DND-41 (cell line): ENCODE measurements at regions not wholly inside any gene's neighbourhood (a gene's known extent, or its start where the extent isn't known, plus 50 kb on each side); places are given as distances from the start of the nearest gene placed in this dataset.

Experiments
- ATAC-seq: fragments of 200-7000 bp; cut with Tn5 transposase; 3 replicates; pipeline ENCODE4 v1.9.1; 2021; ENCODE audit warnings: low read depth; ENCODE audit not compliant: insufficient read depth
- DNase-seq: peaks from one replicate; pipeline ENCODE4 v3.0.0-alpha.2; 2020
- H2AFZ ChIP-seq: 2 replicates; pipeline ENCODE4 v1.6.0; 2012; ENCODE audit warnings: low read depth, low read length
- H3K27ac ChIP-seq: 2 replicates; pipeline ENCODE4 v1.5.1; 2012; ENCODE audit warnings: low read length, inconsistent platforms
- H3K27me3 ChIP-seq: fragments of 200-600 bp; sonication (generic); 2 replicates; pipeline ENCODE4 v1.6.0; 2012; ENCODE audit warnings: low read length, mild to moderate bottlenecking, inconsistent platforms; ENCODE audit not compliant: insufficient read depth, poor library complexity
- H3K36me3 ChIP-seq: 2 replicates; pipeline ENCODE4 v1.5.1; 2012; ENCODE audit warnings: low read length, inconsistent platforms; ENCODE audit not compliant: insufficient read depth
- H3K4me1 ChIP-seq: 2 replicates; pipeline ENCODE4 v1.5.1; 2012; ENCODE audit warnings: mild to moderate bottlenecking, low read length; ENCODE audit not compliant: insufficient read depth
- H3K4me2 ChIP-seq: 2 replicates; pipeline ENCODE4 v1.6.0; 2012; ENCODE audit warnings: mild to moderate bottlenecking, moderate library complexity, low read length, inconsistent platforms; ENCODE audit not compliant: insufficient read depth
- H3K4me3 ChIP-seq, 2 experiments: fragments of 200-600 bp in 1 of 2; shearing (Covaris generic) in 1 of 2; 2 replicates each; pipeline ENCODE4 v1.5.1; 2012 to 2016; ENCODE audit warnings: inconsistent platforms in 2 of 2, low read length in 2 of 2, mild to moderate bottlenecking in 2 of 2, low read depth in 1 of 2, moderate library complexity in 1 of 2
- H3K79me2 ChIP-seq: 2 replicates; pipeline ENCODE4 v1.6.0; 2012; ENCODE audit warnings: low read length, inconsistent platforms; ENCODE audit not compliant: insufficient read depth
- H3K9ac ChIP-seq: 2 replicates; pipeline ENCODE4 v1.6.0; 2012; ENCODE audit warnings: low read depth, mild to moderate bottlenecking, inconsistent platforms, low read length, moderate library complexity
- H3K9me3 ChIP-seq: 2 replicates; pipeline ENCODE4 v1.5.1; 2012; ENCODE audit warnings: low read length, moderate library complexity, mild to moderate bottlenecking, inconsistent platforms; ENCODE audit not compliant: insufficient read depth, severe bottlenecking
- H4K20me1 ChIP-seq: 2 replicates; pipeline ENCODE4 v1.6.0; 2012; ENCODE audit warnings: low read length; ENCODE audit not compliant: insufficient read depth
- CTCF ChIP-seq: IDR thresholded peaks from 2 replicates; pipeline ENCODE4 v1.5.1; 2012; ENCODE audit warnings: borderline replicate concordance, low read length, moderate library complexity, mild to moderate bottlenecking; ENCODE audit not compliant: poor library complexity, severe bottlenecking; ENCODE audit errors: extremely low read depth
- EZH2 ChIP-seq: IDR thresholded peaks from 3 replicates; pipeline ENCODE4 v1.6.1; 2012; ENCODE audit warnings: borderline replicate concordance, low read depth, mild to moderate bottlenecking, moderate library complexity, low read length, inconsistent platforms; ENCODE audit not compliant: severe bottlenecking

GRCh38 chr4:83701041-83701440 lies 165.1 kb downstream of the GPAT3 start:
- DNase-seq: no peak

GRCh38 chr4:83699358-83699757 lies 163.4 kb downstream of the GPAT3 start:
- Histone ChIP-seq H3K9ac (no peak overlapping the region), H3K9me3 (peaks cover 4% of the 10 kb centered on the region), H3K36me3 (no peaks in the 10 kb centered on the region), H3K79me2 (no peaks in the 10 kb centered on the region), H2AFZ (no peak overlapping the region), H3K4me1 (no peaks in the 10 kb centered on the region), H3K27ac (no peak overlapping the region), H4K20me1 (no peaks in the 10 kb centered on the region), H3K4me2 (no peak overlapping the region), H3K4me3 (no peak overlapping the region), H3K27me3 (no peaks in the 10 kb centered on the region)
- ATAC-seq: no peak
- no peak for DNase-seq
- no peak for TF ChIP-seq CTCF
- TF ChIP-seq EZH2: no peak

More at GRCh38 chr4:83701041-83701440, 165.1 kb downstream of the GPAT3 start:
- peaks cover 4% of the 10 kb centered on the region for H3K9me3 ChIP-seq
- no peaks in the 10 kb centered on the region for H3K36me3 ChIP-seq
- no peak overlapping the region for H3K27ac ChIP-seq
- no peaks in the 10 kb centered on the region for H3K4me1 ChIP-seq
- no peaks in the 10 kb centered on the region for H3K27me3 ChIP-seq
- TF ChIP-seq EZH2 (no peak), CTCF (no peak)
- no peak for ATAC-seq
- no peak overlapping the region for H3K4me2 ChIP-seq
- no peak overlapping the region for H2AFZ ChIP-seq
- no peak overlapping the region for H3K9ac ChIP-seq
- H3K4me3 ChIP-seq: no peak overlapping the region
- no peaks in the 10 kb centered on the region for H4K20me1 ChIP-seq
- no peaks in the 10 kb centered on the region for H3K79me2 ChIP-seq

GRCh38 chr4:83692028-83692427 lies 156.1 kb downstream of the GPAT3 start:
- ATAC-seq (no peak), DNase-seq (no peak)
- Histone ChIP-seq H3K9ac (no peak overlapping the region), H2AFZ (no peak overlapping the region), H4K20me1 (no peaks in the 10 kb centered on the region), H3K27ac (no peak overlapping the region), H3K4me3 (no peak overlapping the region), H3K4me1 (no peaks in the 10 kb centered on the region), H3K36me3 (no peaks in the 10 kb centered on the region), H3K79me2 (no peaks in the 10 kb centered on the region), H3K4me2 (no peak overlapping the region), H3K27me3 (no peaks in the 10 kb centered on the region), H3K9me3 (no peaks in the 10 kb centered on the region)
- TF ChIP-seq CTCF (no peak), EZH2 (no peak)

- H3K36me3 ChIP-seq: no peaks in the 10 kb centered on the region
- no peaks in the 10 kb centered on the region for H3K79me2 ChIP-seq
- H3K27ac ChIP-seq: no peak overlapping the region
- no peak for ATAC-seq
- H3K9me3 ChIP-seq: no peaks in the 10 kb centered on the region
- no peaks in the 10 kb centered on the region for H4K20me1 ChIP-seq
- DNase-seq: no peak
- H3K4me1 ChIP-seq: no peaks in the 10 kb centered on the region
- H2AFZ ChIP-seq: no peak overlapping the region
- no peaks in the 10 kb centered on the region for H3K27me3 ChIP-seq
- no peak overlapping the region for H3K4me2 ChIP-seq
- H3K4me3 ChIP-seq: no peak overlapping the region
- H3K9ac ChIP-seq: no peak overlapping the region
- TF ChIP-seq EZH2 (no peak), CTCF (no peak)
Observed at GRCh38 chr4:83686166-83686565, 150.3 kb downstream of the GPAT3 start.
